GM06990 (cell line): ENCODE measurements at regions not wholly inside any gene's neighbourhood (a gene's known extent, or its start where the extent isn't known, plus 50 kb on each side); places are given as distances from the start of the nearest gene placed in this dataset.
A peak's percentile ranks its signal among the peaks of the same experiment; 100 is the strongest.

Source experiments
- DNase-seq: peaks from one replicate; pipeline ENCODE4 v3.0.0-alpha.2; 2011; ENCODE audit not compliant: insufficient read length; ENCODE audit errors: extremely low read depth
- H3K27me3 ChIP-seq: replicated peaks from 2 replicates; pipeline ENCODE4 v1.6.0; 2011; ENCODE audit warnings: low read length; ENCODE audit not compliant: control insufficient read depth, insufficient read depth
- H3K36me3 ChIP-seq: 2 replicates; pipeline ENCODE4 v1.5.1; 2011; ENCODE audit warnings: low read length; ENCODE audit not compliant: control insufficient read depth, insufficient read depth
- H3K4me3 ChIP-seq: replicated peaks from 2 replicates; pipeline ENCODE4 v1.5.1; 2011; ENCODE audit warnings: low read depth, mild to moderate bottlenecking, control low read depth, low read length
- TF ChIP-seq, protein P1 (sequence below): IDR thresholded peaks from 2 replicates; pipeline ENCODE4 v1.5.1; 2011; ENCODE audit warnings: low read length, control low read depth, mild to moderate bottlenecking, inconsistent platforms; ENCODE audit not compliant: insufficient read depth, poor library complexity, severe bottlenecking

DNA sequence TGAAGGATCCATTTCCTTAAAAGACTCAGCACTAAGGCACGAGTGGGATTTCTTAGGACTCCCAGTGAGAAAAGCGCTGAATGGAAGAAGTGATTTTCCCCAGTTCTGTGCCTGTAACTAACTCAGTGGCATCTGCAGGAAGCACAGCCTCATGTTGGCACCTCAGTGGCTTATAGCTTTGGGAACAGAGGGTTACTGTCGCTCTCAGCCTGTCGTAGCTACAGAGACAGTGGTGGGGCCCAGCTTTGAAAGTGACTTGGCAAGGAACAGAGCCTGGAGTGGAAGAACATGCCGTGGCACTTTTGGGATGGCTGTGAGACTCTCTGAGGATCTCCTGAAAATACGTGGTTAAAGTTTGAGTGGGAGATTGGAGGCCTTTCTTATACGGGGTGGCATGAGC is 242.4 kb upstream of the MYOCD start:
- TF ChIP-seq, protein P1, sequence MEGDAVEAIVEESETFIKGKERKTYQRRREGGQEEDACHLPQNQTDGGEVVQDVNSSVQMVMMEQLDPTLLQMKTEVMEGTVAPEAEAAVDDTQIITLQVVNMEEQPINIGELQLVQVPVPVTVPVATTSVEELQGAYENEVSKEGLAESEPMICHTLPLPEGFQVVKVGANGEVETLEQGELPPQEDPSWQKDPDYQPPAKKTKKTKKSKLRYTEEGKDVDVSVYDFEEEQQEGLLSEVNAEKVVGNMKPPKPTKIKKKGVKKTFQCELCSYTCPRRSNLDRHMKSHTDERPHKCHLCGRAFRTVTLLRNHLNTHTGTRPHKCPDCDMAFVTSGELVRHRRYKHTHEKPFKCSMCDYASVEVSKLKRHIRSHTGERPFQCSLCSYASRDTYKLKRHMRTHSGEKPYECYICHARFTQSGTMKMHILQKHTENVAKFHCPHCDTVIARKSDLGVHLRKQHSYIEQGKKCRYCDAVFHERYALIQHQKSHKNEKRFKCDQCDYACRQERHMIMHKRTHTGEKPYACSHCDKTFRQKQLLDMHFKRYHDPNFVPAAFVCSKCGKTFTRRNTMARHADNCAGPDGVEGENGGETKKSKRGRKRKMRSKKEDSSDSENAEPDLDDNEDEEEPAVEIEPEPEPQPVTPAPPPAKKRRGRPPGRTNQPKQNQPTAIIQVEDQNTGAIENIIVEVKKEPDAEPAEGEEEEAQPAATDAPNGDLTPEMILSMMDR = no peak
- H3K36me3 ChIP-seq = no peaks in the 10 kb centered on the region
- no peak for DNase-seq
- H3K27me3 ChIP-seq = no peaks in the 10 kb centered on the region
- no peak overlapping the region for H3K4me3 ChIP-seq

DNA sequence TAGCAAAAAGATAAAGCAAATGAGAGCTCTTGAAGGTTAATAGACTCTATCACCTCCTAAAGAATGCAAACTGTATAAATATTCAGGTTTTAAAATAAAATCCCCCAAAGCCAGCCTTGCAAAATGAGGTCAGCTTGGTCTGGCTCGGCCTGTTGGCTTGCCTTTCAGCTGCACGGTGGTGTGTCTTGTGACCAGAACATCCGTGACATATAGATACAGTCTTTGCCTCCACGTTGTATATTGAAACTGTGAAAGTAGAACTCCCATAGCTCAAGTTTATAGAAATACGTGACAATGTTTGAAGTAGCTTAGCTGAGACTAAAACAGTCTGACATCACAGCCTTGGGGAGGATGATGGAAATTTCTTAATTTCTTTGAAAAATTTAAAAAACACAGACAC is 236.6 kb upstream of the MYOCD start:
- no peak for DNase-seq
- Histone ChIP-seq H3K4me3 (no peak overlapping the region), H3K36me3 (no peaks in the 10 kb centered on the region), H3K27me3 (no peaks in the 10 kb centered on the region)
- TF ChIP-seq, protein P1 = no peak

DNA sequence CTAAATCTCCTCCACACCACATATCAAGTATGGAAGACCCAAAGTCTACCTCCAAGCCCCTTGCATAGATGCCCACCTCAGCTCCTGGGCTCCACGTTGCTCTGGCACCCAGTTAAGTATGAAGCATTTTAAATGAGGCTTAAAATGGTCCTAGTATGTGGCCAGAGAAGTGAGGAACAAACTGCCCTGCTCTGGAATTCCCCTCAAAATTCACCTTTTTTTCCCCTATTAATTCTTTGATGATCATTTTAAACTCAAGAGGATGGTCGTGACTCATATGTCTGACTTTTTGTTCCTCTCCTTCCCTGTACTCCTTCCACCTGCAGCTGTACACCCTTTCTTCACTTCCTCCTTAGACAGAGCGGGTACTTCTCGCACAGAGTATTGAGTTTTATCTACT is 234.5 kb upstream of the MYOCD start:
- no peak overlapping the region; the same call in 1 of the 2 replicates for H3K4me3 ChIP-seq
- no peaks in the 10 kb centered on the region for H3K36me3 ChIP-seq
- no peaks in the 10 kb centered on the region for H3K27me3 ChIP-seq
- DNase-seq = peak; percentile 73
- TF ChIP-seq, protein P1 = no peak

DNA sequence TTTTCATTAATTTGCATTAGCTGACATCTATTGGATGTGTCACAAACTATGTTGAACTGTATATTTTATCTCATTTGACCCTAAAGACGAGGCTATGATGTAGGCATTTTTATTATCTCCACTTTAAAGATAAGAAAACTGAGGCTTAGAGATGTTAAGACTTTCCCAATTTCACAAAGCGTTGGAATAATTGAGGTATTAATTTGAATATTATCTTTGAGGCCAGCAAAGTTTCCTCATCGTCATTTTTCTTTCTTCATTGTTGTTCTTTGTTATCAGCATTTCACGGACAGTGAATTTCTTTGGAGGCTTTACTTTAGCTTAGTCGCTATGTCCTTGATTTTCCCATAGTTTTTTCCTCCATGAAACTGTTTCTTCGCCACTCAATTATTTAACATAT is 227.5 kb upstream of the MYOCD start:
- H3K4me3 ChIP-seq = no peak overlapping the region
- no peaks in the 10 kb centered on the region for H3K27me3 ChIP-seq
- TF ChIP-seq, protein P1 = no peak
- no peak for DNase-seq
- no peaks in the 10 kb centered on the region for H3K36me3 ChIP-seq

DNA sequence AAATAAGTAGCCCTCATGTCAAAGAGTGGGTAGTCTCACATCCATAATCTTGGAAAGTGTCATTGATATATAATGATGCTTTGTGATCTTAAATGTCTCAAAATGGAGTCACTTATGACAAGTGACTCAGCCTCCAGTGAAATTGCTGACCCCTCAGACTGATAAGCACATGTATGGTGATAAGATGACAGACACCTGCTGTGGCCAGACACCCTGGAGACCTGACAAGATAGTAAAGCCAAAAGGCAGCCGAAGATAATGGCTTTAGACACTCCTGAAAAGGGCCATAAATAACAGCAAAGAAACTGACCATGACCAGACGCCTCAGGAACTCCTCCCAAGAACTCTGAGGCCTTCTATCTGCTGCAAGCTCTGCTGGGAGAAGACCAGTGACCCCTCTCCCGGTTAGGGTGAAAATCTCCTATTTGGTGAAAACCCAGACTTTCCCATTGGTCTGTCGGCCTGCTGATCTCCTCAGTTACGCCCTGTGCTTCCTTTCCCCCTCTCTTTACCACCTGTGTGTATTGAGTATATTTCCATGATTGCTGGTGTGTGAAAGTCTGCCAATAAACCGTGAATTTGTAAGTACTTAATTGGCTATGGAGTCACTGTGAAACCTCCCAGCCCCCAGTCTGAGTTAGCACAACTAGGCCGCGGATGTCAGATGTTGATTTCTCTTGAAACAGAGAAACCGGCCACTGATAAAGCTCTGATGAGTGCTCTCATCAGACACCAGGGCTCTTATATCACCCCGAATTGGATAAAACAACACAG is 226.7 kb upstream of the MYOCD start:
- Histone ChIP-seq H3K27me3 (no peaks in the 10 kb centered on the region), H3K36me3 (no peaks in the 10 kb centered on the region), H3K4me3 (no peak overlapping the region)
- DNase-seq = no peak
- TF ChIP-seq, protein P1 = no peak

DNA sequence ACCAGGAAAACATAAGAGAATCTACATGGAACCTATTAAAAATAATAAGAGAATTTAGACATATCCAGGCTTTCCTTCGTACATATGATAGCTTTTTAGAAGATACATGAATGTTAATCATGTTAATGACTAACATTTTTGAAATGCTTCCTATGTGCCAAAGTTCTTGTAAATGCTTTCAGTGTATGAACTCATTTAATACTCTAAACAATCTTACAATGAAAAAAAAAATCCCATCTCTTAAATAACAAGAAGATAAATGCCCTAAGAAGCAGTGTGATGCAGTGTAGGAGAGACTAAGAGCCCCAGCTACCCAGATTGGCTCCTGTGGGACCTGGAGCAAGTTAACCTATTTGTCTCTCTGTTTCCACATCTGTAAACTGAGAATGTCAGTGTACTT is 220.4 kb upstream of the MYOCD start:
- TF ChIP-seq, protein P1 = no peak
- no peak for DNase-seq

More for the DNA sequence above, 220.4 kb upstream of the MYOCD start:
- H3K4me3 ChIP-seq = no peak overlapping the region
- H3K27me3 ChIP-seq = no peaks in the 10 kb centered on the region
- no peaks in the 10 kb centered on the region for H3K36me3 ChIP-seq
